ENCODE measurements at regions not wholly inside any gene's neighbourhood (a gene's known extent, or its start where the extent isn't known, plus 50 kb on each side); places are given as distances from the start of the nearest gene placed in this dataset.

DNA sequence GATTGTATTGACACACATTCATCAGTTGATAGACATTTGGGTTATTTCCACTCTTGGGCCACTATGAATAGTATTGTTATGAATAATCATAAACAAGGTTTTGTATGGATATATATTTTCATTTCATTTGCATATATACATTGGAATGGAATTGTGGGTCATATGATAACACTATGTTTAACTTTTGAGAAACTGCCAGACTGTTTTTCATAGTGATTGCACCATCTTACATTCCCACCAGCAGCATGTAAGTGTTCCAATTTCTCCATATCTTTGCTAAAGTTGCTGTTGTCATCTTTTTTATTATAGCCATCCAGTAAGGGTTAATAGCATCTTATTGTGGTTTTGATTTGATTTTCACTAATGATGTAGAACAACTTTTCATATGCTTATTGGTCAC lies 198.5 kb upstream of the PPFIA2 start:
- DNase-seq (ENCODE audit: low read depth in 2 of 2): no peak

DNA sequence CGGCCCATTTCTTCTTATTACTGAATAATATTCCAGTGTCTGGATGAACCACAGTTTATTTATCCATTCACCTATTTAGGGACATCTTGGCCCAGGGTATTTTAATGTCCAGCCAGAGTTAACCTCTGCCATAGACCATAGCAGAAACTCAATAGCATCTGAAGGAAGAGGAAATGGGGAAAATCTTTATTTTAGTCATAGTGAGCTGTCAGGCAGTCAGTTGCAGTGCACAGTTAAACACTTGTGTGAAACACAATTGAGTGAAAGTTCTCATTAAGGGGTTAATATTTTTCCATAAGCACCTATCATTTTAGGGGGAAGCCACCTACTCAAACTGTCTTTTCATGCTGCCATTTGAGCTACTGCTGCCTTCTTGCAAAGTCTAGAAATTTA lies 197.3 kb upstream of the PPFIA2 start:
- DNase-seq (ENCODE audit: low read depth in 2 of 2): no peak

DNA sequence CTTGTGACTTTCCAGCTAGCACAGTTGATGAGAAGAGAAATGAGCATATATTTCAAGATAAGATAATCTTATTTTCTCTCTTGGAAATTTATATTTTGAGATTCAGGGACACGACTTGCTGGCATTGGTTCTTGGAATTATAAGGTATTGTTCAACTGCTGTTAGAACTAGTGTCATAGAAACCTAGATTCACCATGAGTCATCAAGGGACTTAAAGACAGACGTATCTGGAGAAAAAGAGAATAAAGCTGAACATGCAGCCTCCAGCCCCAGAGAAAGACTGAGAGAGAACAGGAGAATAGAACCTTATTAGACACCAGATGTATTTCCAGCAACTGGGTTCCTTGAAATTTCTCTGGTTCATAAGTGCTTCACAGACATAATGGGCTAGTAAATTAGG lies 194.4 kb upstream of the PPFIA2 start:
- DNase-seq (ENCODE audit: low read depth in 2 of 2): no peak

DNA sequence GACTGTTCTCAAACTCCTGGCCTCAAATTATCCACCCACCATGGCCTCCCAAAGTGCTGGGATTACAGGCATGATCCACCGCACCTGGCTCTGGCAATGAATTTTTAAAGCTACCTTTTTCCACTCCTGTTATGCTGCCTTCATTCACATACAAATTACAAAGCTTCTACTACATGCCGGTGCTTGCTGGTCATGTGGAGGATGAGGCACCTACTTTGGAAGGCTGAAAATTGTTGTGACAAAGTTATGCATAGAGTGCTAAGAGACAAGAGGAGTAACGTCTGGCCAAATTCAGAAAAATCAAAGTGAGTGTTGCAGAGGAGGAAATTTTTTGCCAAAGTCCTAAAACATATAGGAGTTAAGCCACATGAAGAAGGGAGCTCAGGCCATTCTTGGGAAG lies 191.7 kb upstream of the PPFIA2 start:
- no peak for DNase-seq (ENCODE audit: low read depth in 2 of 2)

DNA sequence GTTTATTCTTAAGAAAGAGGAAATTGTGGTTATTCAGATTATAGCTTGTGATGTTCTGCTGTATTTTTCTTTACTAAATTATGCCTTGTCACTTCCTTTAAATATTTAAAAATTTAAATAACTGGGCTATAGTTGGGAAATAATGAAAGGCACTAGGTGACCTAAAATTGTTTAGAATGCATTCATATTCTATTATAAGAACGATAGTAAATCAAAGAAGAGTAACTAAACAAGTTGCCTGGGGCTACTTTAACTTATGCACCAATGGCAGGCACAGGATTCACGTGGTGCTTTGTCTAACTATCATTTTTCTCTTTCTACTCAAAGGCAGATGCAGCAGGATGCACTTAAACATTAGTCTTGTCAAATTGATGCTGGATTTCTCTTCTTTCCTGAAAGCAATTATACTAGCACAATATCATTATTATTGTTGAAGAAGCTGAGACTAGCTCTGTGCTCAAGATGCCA lies 190.7 kb upstream of the PPFIA2 start:
- no peak for DNase-seq (ENCODE audit: low read depth in 2 of 2)

GRCh38 chr12:81949416-81949815 lies 190.3 kb upstream of the PPFIA2 start:
- DNase-seq (ENCODE audit: low read depth in 2 of 2): no peak

- no peak for DNase-seq (ENCODE audit: low read depth in 2 of 2)
Measured at GRCh38 chr12:81944886-81945285, 185.7 kb upstream of the PPFIA2 start.

DNA sequence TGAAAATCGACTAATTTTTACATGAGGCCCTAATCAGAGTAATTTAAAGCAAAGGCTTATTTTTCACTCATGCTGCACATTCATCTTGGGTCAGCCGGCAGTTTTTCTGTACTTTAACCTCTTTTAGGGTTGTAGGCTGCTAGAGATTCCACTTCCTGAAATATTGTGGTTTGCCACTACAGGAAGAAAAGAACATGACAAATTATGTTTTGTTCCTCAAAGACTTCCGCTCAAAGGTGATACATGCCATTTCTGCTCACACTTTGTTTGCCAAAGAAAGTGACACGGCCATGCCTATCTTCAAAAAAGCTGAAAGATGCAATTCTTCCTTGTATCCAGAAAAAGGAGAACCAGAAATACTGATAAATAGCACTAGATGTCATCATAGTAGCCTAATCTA lies 183.4 kb upstream of the PPFIA2 start:
- no peak for DNase-seq (ENCODE audit: low read depth in 2 of 2)

DNA sequence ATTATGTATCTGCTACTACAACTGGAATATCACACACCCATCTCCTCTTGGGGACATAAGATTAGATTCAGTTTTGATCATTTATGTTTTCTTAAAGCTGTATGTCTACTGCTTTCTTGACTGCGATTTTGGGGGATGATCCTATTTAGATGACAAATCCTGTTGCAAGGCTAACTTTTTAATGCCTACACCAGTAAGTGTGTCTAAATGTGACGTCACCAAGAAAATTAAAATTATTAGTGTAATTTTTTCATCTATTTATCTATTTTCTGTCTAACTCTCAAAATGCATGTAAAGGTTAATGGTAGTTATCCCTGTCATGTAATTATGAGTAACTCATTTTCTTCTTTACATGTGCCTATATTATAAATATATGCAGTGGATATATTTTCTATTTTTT lies 170.9 kb upstream of the PPFIA2 start:
- DNase-seq (ENCODE audit: low read depth in 2 of 2): no peak

DNA sequence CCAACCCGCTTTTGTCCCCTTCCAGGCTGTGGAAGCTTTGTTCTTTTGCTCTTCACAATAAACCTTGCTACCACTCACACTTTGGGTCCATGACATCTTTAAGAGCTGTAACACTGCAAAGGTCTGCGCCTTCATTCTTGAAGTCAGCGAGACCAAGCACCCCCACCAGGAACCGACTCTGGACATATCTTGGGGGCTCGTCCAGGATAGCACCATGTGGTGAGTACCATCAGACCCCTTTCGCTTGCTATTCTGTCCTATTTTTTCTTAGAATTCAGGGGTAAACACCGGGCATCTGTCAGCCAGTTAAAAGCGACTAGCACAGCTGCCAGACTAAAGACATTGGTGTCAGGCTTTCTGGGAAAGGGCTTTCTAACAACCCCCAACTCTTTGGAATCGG lies 137.6 kb upstream of the PPFIA2 start:
- DNase-seq (ENCODE audit: low read depth in 2 of 2): no peak

DNA sequence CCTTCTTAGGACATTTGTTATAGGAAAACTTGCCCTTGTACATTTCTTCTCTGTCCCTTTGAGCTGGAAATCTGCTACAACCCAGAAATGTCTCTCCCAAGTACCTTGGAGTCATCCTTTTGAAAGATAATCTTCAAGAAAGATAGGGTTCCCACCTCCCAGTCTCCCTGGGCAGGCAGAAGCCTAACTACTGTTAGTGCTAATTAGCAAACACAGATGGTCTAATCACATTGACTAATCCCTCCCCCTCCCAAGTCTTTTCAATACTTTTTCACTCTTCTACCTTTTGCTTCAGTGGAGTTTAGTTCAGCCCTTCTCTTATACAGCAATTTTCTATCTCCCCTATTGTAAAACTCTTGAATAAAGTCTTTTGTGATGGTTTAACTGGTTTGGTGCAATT lies 129.8 kb upstream of the PPFIA2 start:
- DNase-seq (ENCODE audit: low read depth in 2 of 2): no peak

DNA sequence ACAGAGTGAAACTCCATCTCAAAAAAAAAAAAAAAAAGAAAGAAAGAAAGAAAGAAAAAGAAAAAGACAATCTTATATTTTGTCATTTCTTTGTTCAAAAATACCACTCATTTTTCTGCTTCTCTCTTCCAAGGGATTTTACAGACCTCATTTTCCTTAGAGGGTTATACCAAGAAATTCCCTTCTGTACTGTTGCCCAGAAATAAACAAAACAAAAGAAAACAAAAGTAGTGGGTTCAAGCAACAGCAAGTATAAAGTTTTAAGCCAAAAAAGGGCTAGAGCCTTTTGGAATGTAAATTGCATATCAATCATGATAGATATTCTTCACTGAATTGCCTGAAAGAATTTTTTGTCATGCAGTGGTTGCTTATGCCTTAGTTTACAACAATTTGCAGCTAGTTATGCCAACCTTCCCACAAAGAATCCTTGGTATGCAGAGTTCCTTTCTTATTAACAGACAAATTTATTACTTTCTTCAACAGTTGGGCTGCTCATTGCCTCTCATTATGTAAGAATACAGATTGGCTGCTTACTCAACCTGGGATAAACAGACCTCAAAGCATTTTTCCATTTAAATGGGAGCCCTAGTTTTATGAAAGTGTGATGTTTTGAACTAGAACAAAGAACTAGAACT lies 129.1 kb upstream of the PPFIA2 start:
- DNase-seq (ENCODE audit: low read depth in 2 of 2): no peak

DNA sequence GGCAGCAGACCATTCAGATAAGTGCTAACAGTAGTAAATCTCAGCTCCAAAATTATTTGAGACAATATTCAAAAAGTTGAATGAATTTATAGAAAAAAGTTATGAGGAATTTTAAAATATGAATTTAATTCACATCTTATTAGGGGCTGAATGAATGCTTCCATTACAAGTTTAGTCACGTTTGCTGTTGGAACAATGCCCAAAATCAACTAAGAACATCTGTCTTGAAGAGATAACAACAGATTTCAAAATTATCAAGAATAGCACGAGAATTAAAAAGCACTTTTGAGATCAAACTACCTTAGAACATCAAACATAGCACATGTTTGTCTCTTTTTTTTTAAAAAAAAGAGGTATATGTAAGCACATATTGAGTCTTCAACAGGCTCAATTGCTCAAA lies 115.4 kb upstream of the PPFIA2 start:
- DNase-seq (ENCODE audit: low read depth in 2 of 2): no peak

DNA sequence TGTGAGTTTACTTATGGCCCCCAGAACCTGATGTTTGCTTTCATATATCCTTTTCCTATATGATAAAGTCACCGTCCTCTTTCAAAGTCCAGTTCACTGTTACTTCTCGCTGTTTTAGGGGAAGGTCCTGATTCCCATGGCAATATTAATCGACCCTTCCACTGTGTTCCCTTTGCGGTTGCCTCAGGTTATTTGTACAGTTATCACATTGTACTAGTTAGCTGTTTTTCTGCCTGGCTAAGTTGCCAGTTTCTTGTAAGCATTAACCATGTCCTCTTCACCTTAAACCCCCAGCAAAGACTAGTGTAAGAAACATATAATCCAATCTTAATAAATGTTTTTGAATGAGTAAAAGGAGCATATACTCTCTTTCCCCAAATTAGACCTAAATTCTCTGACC lies 115.0 kb upstream of the PPFIA2 start:
- DNase-seq (ENCODE audit: low read depth in 2 of 2): no peak

DNA sequence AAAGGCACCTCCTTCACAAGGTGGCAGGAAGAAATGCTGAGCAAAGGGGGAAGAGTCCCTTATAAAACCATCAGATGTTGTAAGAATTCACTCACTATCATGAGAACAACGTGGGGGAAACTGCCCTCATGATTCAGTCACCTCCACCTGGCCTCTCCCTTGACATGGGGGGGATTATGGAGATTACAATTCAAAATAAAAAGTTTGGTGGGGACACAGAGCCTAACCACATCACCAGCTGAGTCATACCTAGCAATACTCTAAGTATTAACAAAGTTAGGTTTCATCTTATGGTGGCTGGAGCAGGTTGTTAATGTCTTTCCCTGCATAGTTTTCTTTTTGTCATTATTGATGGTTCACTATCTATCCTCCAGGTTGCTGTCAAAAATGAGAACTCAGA lies 113.2 kb upstream of the PPFIA2 start:
- DNase-seq (ENCODE audit: low read depth in 2 of 2): no peak

DNA sequence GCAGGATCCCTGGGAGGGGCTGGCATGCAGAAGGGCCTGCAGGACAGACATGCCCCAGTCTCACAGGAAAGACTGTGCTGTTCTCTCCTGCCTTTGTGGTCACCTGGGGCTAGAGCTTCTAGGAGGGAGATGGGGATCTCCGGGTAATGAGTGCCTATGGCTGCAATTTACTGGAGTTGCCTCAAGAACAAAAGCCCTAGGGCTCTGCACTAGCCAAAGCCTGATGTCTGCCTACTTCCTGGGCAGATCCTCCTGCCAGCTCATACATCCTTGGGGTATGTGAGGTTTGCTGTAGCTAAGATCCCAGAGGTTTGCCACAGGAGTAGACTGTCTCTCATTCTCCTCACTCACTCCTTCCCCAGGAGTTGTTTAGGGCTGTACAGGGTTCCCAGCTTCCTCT lies 106.9 kb upstream of the PPFIA2 start:
- no peak for DNase-seq (ENCODE audit: low read depth in 2 of 2)

DNA sequence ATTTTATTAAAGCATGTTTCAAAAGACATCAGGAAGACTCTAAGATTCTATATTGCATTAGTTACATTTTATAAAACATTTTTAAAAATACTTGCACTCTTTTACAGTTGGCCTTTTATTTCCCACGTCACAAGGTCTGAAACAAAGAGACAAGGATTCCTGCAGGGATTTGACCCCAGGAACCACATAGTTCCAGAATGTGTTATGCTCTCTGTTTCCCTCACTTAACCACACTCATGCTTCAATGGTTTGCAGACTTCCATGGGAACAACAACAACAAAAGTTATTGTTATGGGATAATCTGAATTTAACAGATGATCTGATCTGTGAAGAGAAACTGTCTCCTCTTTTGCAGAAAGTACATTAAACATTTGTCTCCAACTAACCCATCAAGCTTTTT lies 104.3 kb upstream of the PPFIA2 start:
- no peak for DNase-seq (ENCODE audit: low read depth in 2 of 2)

- DNase-seq (ENCODE audit: low read depth in 2 of 2): no peak
Measured at GRCh38 chr12:81859521-81859920, 100.4 kb upstream of the PPFIA2 start.

GRCh38 chr12:81843599-81843998 lies 84.4 kb upstream of the PPFIA2 start:
- DNase-seq (ENCODE audit: low read depth in 2 of 2): no peak

DNA sequence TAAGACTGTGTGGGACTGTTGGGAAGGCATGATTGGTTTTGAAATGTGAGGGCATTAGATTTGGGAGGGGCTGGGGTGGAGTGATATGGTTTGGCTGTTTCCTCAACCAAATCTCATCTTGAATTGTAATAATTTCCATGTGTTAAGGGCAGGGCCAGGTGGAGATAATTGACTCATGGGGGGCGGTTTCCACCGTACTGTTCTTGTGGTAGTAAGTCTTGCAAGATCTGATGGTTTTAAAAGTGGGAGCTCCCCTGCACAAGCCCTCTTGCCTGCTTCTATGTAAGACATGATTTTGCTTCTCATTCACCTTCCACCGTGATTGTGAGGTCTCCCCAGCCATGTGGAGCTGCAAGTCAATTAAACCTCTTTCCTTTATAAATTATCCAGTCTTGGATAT lies 76.6 kb upstream of the PPFIA2 start:
- DNase-seq (ENCODE audit: low read depth in 2 of 2): no peak

GRCh38 chr12:81819991-81820633 lies 61.0 kb upstream of the PPFIA2 start:
- DNase-seq (ENCODE audit: low read depth in 2 of 2): no peak

DNA sequence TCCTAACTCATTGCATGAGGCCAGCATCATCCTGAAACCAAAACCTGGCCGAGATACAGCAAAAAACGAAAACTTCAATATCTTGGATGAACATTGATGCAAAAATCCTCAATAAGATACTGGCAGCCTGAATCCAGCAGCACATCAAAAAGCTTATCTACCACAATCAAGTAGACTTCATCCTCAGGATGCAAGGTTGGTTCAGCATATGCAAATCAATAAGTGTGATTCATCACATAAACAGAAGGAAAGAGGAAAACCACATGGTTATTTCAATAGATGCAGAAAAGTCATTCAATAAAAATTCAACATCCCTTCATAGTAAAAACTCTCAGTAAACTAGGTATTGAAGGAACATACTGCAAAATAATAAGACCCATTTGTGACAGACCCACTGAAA lies 56.5 kb upstream of the PPFIA2 start:
- no peak for DNase-seq (ENCODE audit: low read depth in 2 of 2)

DNA sequence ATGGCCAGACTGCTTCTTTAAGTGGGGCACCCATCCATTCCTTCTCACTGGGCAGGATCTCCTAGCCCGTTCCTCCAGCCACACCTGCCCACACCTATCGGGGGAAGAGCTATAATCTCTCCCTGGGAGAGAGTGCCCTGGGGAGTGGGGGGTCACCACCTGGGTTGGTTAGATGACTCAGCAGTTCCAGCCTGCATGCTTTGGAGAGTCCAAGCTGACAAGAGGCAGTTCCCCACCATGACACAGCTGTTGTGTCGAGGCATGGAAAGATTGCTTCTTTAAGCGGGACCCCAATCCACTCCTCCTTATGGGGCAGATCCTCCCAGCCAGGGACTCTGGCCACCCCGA lies 52.6 kb upstream of the PPFIA2 start:
- DNase-seq (ENCODE audit: low read depth in 2 of 2): no peak

All from stimulated activated CD8-positive, alpha-beta memory T cell treated with anti-CD3 and anti-CD28 coated beads, Interleukin-7, amount 100 ng/mL, for 1 hour (primary cell).